Endothelial cell of umbilical vein (primary cell): ENCODE measurements at regions not wholly inside any gene's neighbourhood (a gene's known extent, or its start where the extent isn't known, plus 50 kb on each side); places are given as distances from the start of the nearest gene placed in this dataset.

ENCODE experiments used
- BruUV-seq: library from RNA; stranded (reverse); fragments of 400-500 nt; replicated peaks from 2 replicates; lab custom pipeline; 2021; lab: Mats Ljungman, UMichigan
- CTCF ChIA-PET: fragments of 300-600, 350-600 bp; sonication (Branson Sonifier 250); formaldehyde crosslinking; loops from one replicate; lab custom pipeline; 2021; ENCODE audit warnings: antibody characterized with exemption, inconsistent platforms; lab: Charles Lee
- POLR2A ChIA-PET: fragments of 300-600, 350-600 bp; sonication (Branson Sonifier 250); formaldehyde crosslinking; loops from one replicate; lab custom pipeline; 2021; ENCODE audit warnings: antibody characterized with exemption, inconsistent platforms; lab: Charles Lee
- DNase-seq: peaks from one replicate; pipeline ENCODE4 v3.0.0-alpha.2; 2011; ENCODE audit warnings: low read depth, low spot score
- FAIRE-seq: peaks from 2 replicates; lab custom pipeline; 2011; peaks lifted over from hg19 to GRCh38; lab: Jason Lieb, UNC
- H2AFZ ChIP-seq: 2 replicates; pipeline ENCODE4 v1.6.0; 2012; ENCODE audit warnings: low read depth, low read length, control low read depth, inconsistent platforms
- H3K27ac ChIP-seq: 2 replicates; pipeline ENCODE4 v1.5.1; 2011; ENCODE audit warnings: low read depth, mild to moderate bottlenecking, control low read depth, low read length, moderate library complexity; ENCODE audit not compliant: insufficient read depth
- H3K27me3 ChIP-seq, 2 experiments: 2 replicates each; pipeline versions ENCODE4 v1.6.0 to v1.6.1; 2011; ENCODE audit warnings: low read length in 2 of 2, mixed read lengths in 1 of 2; ENCODE audit not compliant: control insufficient read depth in 2 of 2, insufficient read depth in 2 of 2
- H3K36me3 ChIP-seq, 2 experiments: 2 replicates in 1 of 2; 3 replicates in 1 of 2; pipeline ENCODE4 v1.5.1; 2011; ENCODE audit warnings: low read length in 2 of 2, mild to moderate bottlenecking in 1 of 2, moderate library complexity in 1 of 2; ENCODE audit not compliant: control insufficient read depth in 2 of 2, insufficient read depth in 2 of 2; ENCODE audit errors: extremely low read depth in 1 of 2
- H3K4me1 ChIP-seq: 3 replicates; pipeline ENCODE4 v1.5.1; 2011; ENCODE audit warnings: mild to moderate bottlenecking, low read length; ENCODE audit not compliant: control insufficient read depth, insufficient read depth; ENCODE audit errors: extremely low read depth
- H3K4me2 ChIP-seq: 2 replicates; pipeline ENCODE4 v1.6.1; 2011; ENCODE audit warnings: low read length, control low read depth, mixed read lengths; ENCODE audit not compliant: insufficient read depth
- H3K4me3 ChIP-seq, 3 experiments: fragments of 200-600 bp in 1 of 3; sonication (generic), shearing (Covaris generic) in 1 of 3; replicated peaks in 1 of 3; 2 replicates each; pipeline ENCODE4 v1.5.1; 2011 to 2016; ENCODE audit warnings: control low read depth in 3 of 3, low read length in 3 of 3, mild to moderate bottlenecking in 2 of 3, inconsistent platforms in 1 of 3, low read depth in 1 of 3, moderate library complexity in 1 of 3; ENCODE audit not compliant: insufficient read depth in 1 of 3
- H3K79me2 ChIP-seq: 2 replicates; pipeline ENCODE4 v1.6.0; 2012; ENCODE audit warnings: low read length, inconsistent platforms; ENCODE audit not compliant: control insufficient read depth, insufficient read depth
- H3K9ac ChIP-seq: replicated peaks from 2 replicates; pipeline ENCODE3; 2011; ENCODE audit warnings: low read length, control low read depth; ENCODE audit not compliant: insufficient read depth; ENCODE audit errors: extremely low read depth
- H3K9me1 ChIP-seq: replicated peaks from 3 replicates; pipeline ENCODE4 v1.6.0; 2011; ENCODE audit warnings: mild to moderate bottlenecking, low read length; ENCODE audit not compliant: control insufficient read depth, insufficient read depth; ENCODE audit errors: extremely low read depth
- H3K9me3 ChIP-seq: replicated peaks from 2 replicates; pipeline ENCODE4 v1.5.1; 2012; ENCODE audit warnings: low read length, inconsistent platforms; ENCODE audit not compliant: control insufficient read depth, insufficient read depth
- H4K20me1 ChIP-seq: replicated peaks from 2 replicates; pipeline ENCODE3; 2011; ENCODE audit warnings: mild to moderate bottlenecking, low read length; ENCODE audit not compliant: control insufficient read depth, insufficient read depth; ENCODE audit errors: extremely low read depth
- EZH2 ChIP-seq: IDR thresholded peaks from 2 replicates; pipeline ENCODE4 v1.6.1; 2012; ENCODE audit warnings: borderline replicate concordance, low read depth, mild to moderate bottlenecking, moderate library complexity, low read length, inconsistent platforms; ENCODE audit not compliant: severe bottlenecking
- FOS ChIP-seq: IDR thresholded peaks from 2 replicates; pipeline ENCODE4 v1.6.1; 2011; ENCODE audit warnings: mild to moderate bottlenecking, low read length, moderate library complexity, borderline replicate concordance; ENCODE audit not compliant: insufficient read depth
- GATA2 ChIP-seq: IDR thresholded peaks from 2 replicates; pipeline ENCODE4 v1.7.0; 2011; ENCODE audit warnings: low read depth, mild to moderate bottlenecking, moderate library complexity, mixed read lengths, low read length; ENCODE audit not compliant: insufficient read length, insufficient read depth
- JUN ChIP-seq: IDR thresholded peaks from 2 replicates; pipeline ENCODE4 v1.6.1; 2011; ENCODE audit warnings: borderline replicate concordance, low read depth; ENCODE audit not compliant: insufficient read length, insufficient read depth
- MYC ChIP-seq: IDR thresholded peaks from one replicate; pipeline ENCODE4 v1.6.1; 2011; ENCODE audit warnings: mild to moderate bottlenecking, low read depth, low read length
- POLR2A ChIP-seq: IDR thresholded peaks from 2 replicates; pipeline ENCODE4 v1.6.1; 2012; ENCODE audit warnings: low read depth, mild to moderate bottlenecking, control low read depth, low read length
- POLR2AphosphoS5 ChIP-seq: IDR thresholded peaks from 2 replicates; pipeline ENCODE4 v1.6.1; 2012; ENCODE audit warnings: low read depth, mild to moderate bottlenecking, control low read depth, low read length, moderate library complexity; ENCODE audit not compliant: insufficient read depth
- dilution Hi-C: fragments of 300-500 bp; cut with MboI; formaldehyde crosslinking; loops from one replicate; pipeline ENCODE4 v1.15.0; 2019; ENCODE audit warnings: low sequenced_read_pairs; ENCODE audit not compliant: extremely low pct_ligation_motif_present
- intact Hi-C: fragments of 100-400 bp; cut with micrococcal nuclease; formaldehyde crosslinking; loops from one replicate; pipeline ENCODE4 v1.10.0; 2022
- TF ChIP-seq, protein P1 (sequence below): IDR thresholded peaks from 2 replicates; pipeline ENCODE4 v1.6.1; 2011; ENCODE audit not compliant: insufficient read depth, insufficient read length
- TF ChIP-seq, protein P2 (sequence below), 2 donors: IDR thresholded peaks; 1 replicate in 1 of 2; 2 replicates in 1 of 2; pipeline ENCODE4 v1.5.1; 2011; ENCODE audit warnings: low read length in 2 of 2, mild to moderate bottlenecking in 2 of 2, moderate library complexity in 2 of 2, control low read depth in 1 of 2, inconsistent platforms in 1 of 2, low read depth in 1 of 2; ENCODE audit not compliant: insufficient read depth in 1 of 2; ENCODE audit errors: extremely low read depth in 1 of 2

DNA sequence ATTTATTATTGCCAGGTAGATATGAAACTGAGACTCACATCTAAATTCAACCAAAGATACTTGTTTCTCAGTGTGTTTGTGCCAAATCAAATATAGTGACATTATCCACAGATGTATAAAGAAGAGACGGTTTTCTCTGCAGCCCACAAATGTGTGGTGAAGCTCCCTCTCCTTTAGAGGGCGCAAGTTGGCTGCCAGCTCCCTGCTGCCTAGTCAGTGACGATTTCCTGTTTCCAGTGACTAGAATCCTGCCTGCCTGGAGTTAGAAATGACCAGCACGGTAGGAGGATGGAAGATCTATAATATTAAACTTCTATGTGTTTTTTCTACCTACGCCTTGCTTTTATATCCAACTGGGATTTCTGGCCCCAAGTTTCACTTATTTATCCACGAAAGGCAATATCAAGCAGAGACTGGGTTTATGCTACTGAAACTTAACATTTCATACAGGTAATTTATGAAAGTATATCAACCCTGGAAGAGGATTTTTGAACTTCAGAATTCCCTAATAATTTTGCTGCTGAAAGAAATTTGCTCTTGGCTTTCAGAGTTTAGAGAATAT, 1793.7 kb upstream of the TENM3 start:
- no TSS peak for BruUV-seq
- H3K9me1 ChIP-seq: no peaks in the 10 kb centered on the region
- no peaks in the 10 kb centered on the region for H3K27me3 ChIP-seq
- TF ChIP-seq EZH2 (no peak), POLR2A (no peak), FOS (no peak), POLR2AphosphoS5 (no peak), GATA2 (no peak), MYC (no peak), JUN (no peak)
- TF ChIP-seq, protein P1, sequence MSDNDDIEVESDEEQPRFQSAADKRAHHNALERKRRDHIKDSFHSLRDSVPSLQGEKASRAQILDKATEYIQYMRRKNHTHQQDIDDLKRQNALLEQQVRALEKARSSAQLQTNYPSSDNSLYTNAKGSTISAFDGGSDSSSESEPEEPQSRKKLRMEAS: no peak
- TF ChIP-seq, protein P2, sequence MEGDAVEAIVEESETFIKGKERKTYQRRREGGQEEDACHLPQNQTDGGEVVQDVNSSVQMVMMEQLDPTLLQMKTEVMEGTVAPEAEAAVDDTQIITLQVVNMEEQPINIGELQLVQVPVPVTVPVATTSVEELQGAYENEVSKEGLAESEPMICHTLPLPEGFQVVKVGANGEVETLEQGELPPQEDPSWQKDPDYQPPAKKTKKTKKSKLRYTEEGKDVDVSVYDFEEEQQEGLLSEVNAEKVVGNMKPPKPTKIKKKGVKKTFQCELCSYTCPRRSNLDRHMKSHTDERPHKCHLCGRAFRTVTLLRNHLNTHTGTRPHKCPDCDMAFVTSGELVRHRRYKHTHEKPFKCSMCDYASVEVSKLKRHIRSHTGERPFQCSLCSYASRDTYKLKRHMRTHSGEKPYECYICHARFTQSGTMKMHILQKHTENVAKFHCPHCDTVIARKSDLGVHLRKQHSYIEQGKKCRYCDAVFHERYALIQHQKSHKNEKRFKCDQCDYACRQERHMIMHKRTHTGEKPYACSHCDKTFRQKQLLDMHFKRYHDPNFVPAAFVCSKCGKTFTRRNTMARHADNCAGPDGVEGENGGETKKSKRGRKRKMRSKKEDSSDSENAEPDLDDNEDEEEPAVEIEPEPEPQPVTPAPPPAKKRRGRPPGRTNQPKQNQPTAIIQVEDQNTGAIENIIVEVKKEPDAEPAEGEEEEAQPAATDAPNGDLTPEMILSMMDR (IDR thresholded peaks at IDR 0.05; ENCODE audit: extremely low read depth in 1 of 2, insufficient read depth in 1 of 2, low read depth in 1 of 2, low read length in 2 of 2): no peak
- H3K9ac ChIP-seq: no peak overlapping the region
- no peak overlapping the region for H3K4me2 ChIP-seq
- no peak overlapping the region for H3K27ac ChIP-seq
- H3K36me3 ChIP-seq: no peaks in the 10 kb centered on the region
- H3K79me2 ChIP-seq: no peaks in the 10 kb centered on the region
- no peaks in the 10 kb centered on the region for H3K4me1 ChIP-seq
- H3K9me3 ChIP-seq: no peaks in the 10 kb centered on the region
- H2AFZ ChIP-seq: no peak overlapping the region
- no peak overlapping the region for H3K4me3 ChIP-seq
- POLR2A ChIA-PET: no interaction called here
- dilution Hi-C loops: no loop called here
- intact Hi-C loops: no loop called here
- FAIRE-seq (no peak), DNase-seq (no peak)
- CTCF ChIA-PET: no interaction called here
- H4K20me1 ChIP-seq: no peaks in the 10 kb centered on the region
